K562 (cell line): ENCODE measurements at regions not wholly inside any gene's neighbourhood (a gene's known extent, or its start where the extent isn't known, plus 50 kb on each side); places are given as distances from the start of the nearest gene placed in this dataset.

ENCODE experiments used
- ATF2 ChIP-seq: sonication (generic); formaldehyde crosslinking; IDR thresholded peaks from 2 replicates; pipeline ENCODE4 v1.8.1; 2022; ENCODE audit warnings: missing genetic modification reagents
- ATF3 ChIP-seq, 2 experiments: fragments of 450-650 bp in 1 of 2; sonication (generic) in 1 of 2; formaldehyde crosslinking in 1 of 2; IDR thresholded peaks in 1 of 2; conservative IDR thresholded peaks in 1 of 2; 2 replicates each; pipeline versions ENCODE4 v1.6.1 to v1.8.1; 2016 to 2023; ENCODE audit warnings: mild to moderate bottlenecking in 2 of 2, moderate library complexity in 2 of 2, inconsistent platforms in 1 of 2, missing genetic modification reagents in 1 of 2
- BRF1 ChIP-seq: IDR thresholded peaks from 3 replicates; pipeline ENCODE4 v1.6.1; 2011; ENCODE audit warnings: borderline replicate concordance, mild to moderate bottlenecking; ENCODE audit not compliant: insufficient read length; ENCODE audit errors: extremely low read depth
- CBFB ChIP-seq: sonication (generic); formaldehyde crosslinking; IDR thresholded peaks from 2 replicates; pipeline ENCODE4 v1.4.0; 2020; ENCODE audit warnings: mild to moderate bottlenecking, missing genetic modification reagents
- DIDO1 ChIP-seq: fragments of 450-650 bp; IDR thresholded peaks from 2 replicates; pipeline ENCODE4 v1.6.1; 2016; ENCODE audit warnings: low read depth, missing biosample characterization, missing genetic modification characterization
- FOXJ2 ChIP-seq: fragments of 200-800 bp; sonication (Bioruptor generic); IDR thresholded peaks from 2 replicates; pipeline ENCODE4 v1.6.1; 2016; ENCODE audit warnings: missing genetic modification characterization, missing compliant biosample characterization
- JUN ChIP-seq, 2 experiments: sonication (generic) in 1 of 2; formaldehyde crosslinking in 1 of 2; IDR thresholded peaks; 2 replicates each; pipeline versions ENCODE4 v1.6.1 to v1.8.0; 2012 to 2022; ENCODE audit warnings: borderline replicate concordance in 2 of 2, mild to moderate bottlenecking in 2 of 2, improper control_type of control experiment in 1 of 2, low read depth in 1 of 2, low read length in 1 of 2, missing genetic modification reagents in 1 of 2
- XRCC4 ChIP-seq: IDR thresholded peaks from one replicate; pipeline ENCODE4 v1.6.1; 2011; ENCODE audit not compliant: insufficient read depth, insufficient read length; ENCODE audit errors: extremely low read depth
- ZNF280A ChIP-seq: fragments of 450-650 bp; IDR thresholded peaks from 2 replicates; pipeline ENCODE4 v1.6.1; 2018; ENCODE audit warnings: mild to moderate bottlenecking, low read depth; ENCODE audit not compliant: partially characterized antibody
- ZNF592 ChIP-seq: fragments of 450-650 bp; IDR thresholded peaks from 2 replicates; pipeline ENCODE4 v1.6.1; 2017; ENCODE audit warnings: antibody characterized with exemption, mild to moderate bottlenecking
- ZNF778 ChIP-seq: fragments of 450-650 bp; formaldehyde crosslinking; IDR thresholded peaks from 2 replicates; pipeline ENCODE4 v1.4.0; 2020; ENCODE audit warnings: mild to moderate bottlenecking, moderate library complexity

GRCh38 chr7:81297317-81297716, 378.5 kb upstream of the SEMA3C start (continued):
- TF ChIP-seq ZNF592 (no peak), DIDO1 (tag) (no peak), ATF3 (IDR thresholded peaks at IDR 0.05) (no peak), ATF3 (CRISPR knock-in tag; conservative IDR thresholded peaks at IDR 0.05) (no peak), XRCC4 (no peak), ZNF280A (no peak), CBFB (CRISPR knock-in tag) (no peak), BRF1 (no peak), JUN (IDR thresholded peaks at IDR 0.05; ENCODE audit: borderline replicate concordance, low read depth, low read length) (no peak), JUN (CRISPR knock-in tag; IDR thresholded peaks at IDR 0.05; ENCODE audit: borderline replicate concordance) (no peak), FOXJ2 (no peak), ATF2 (CRISPR knock-in tag) (no peak), ZNF778 (CRISPR knock-in tag) (no peak)
